OCI-LY7 (cell line): ENCODE measurements at regions not wholly inside any gene's neighbourhood (a gene's known extent, or its start where the extent isn't known, plus 50 kb on each side); places are given as distances from the start of the nearest gene placed in this dataset.
"Not testable (repeated sequence)": the region's sequence is repeated elsewhere in the genome, so short reads cannot be mapped to it uniquely, and the experiment has no call there.

Experiments used
- BruUV-seq: library from RNA; stranded (reverse); fragments of 400-500 nt; replicated peaks from 2 replicates; lab custom pipeline; 2021; lab: Mats Ljungman, UMichigan
- CTCF ChIA-PET: fragments of 300-600 bp; sonication (Branson Sonifier 250); formaldehyde crosslinking; loops from one replicate; lab custom pipeline; 2022; ENCODE audit warnings: antibody characterized with exemption; ENCODE audit not compliant: unreplicated experiment; lab: Charles Lee
- POLR2A ChIA-PET: fragments of 300-600 bp; sonication (Branson Sonifier 250); formaldehyde crosslinking; loops from one replicate; lab custom pipeline; 2022; ENCODE audit warnings: antibody characterized with exemption; lab: Charles Lee
- DNase-seq: peaks from one replicate; pipeline ENCODE4 v3.0.0-alpha.2; 2015; ENCODE audit warnings: low spot score
- H2AFZ ChIP-seq: fragments of 200-600 bp; sonication (generic), shearing (Covaris generic); 2 replicates; pipeline ENCODE4 v1.6.1; 2014; ENCODE audit warnings: mild to moderate bottlenecking, antibody characterized with exemption, low read length, moderate library complexity
- H3K27ac ChIP-seq: fragments of 200-600 bp; sonication (generic); 2 replicates; pipeline ENCODE4 v1.5.1; 2014; ENCODE audit warnings: mixed run types, low read depth, mild to moderate bottlenecking, moderate library complexity, low read length, inconsistent platforms; ENCODE audit not compliant: poor library complexity, severe bottlenecking
- H3K36me3 ChIP-seq: fragments of 200-600 bp; sonication (generic); 2 replicates; pipeline ENCODE4 v1.6.1; 2014; ENCODE audit warnings: mild to moderate bottlenecking, antibody characterized with exemption, low read length, moderate library complexity, mixed read lengths; ENCODE audit not compliant: insufficient read depth
- H3K4me1 ChIP-seq: fragments of 200-600 bp; sonication (generic); 2 replicates; pipeline ENCODE4 v1.5.1; 2014; ENCODE audit warnings: mild to moderate bottlenecking, low read length; ENCODE audit not compliant: insufficient read depth, poor library complexity, severe bottlenecking
- H3K4me2 ChIP-seq: fragments of 200-600 bp; sonication (generic); 2 replicates; pipeline ENCODE4 v1.6.1; 2014; ENCODE audit warnings: mild to moderate bottlenecking, low read length
- H3K4me3 ChIP-seq: fragments of 200-600 bp; sonication (generic); 2 replicates; pipeline ENCODE4 v1.5.1; 2014; ENCODE audit warnings: mild to moderate bottlenecking, low read depth, low read length; ENCODE audit not compliant: poor library complexity, severe bottlenecking
- H3K79me2 ChIP-seq: fragments of 200-600 bp; sonication (generic); 2 replicates; pipeline ENCODE4 v1.6.1; 2016; ENCODE audit warnings: low read depth, mild to moderate bottlenecking, low read length, moderate library complexity, mixed read lengths; ENCODE audit not compliant: insufficient read depth
- H3K9me2 ChIP-seq: fragments of 200-600 bp; sonication (generic); 2 replicates; pipeline ENCODE4 v1.6.1; 2016; ENCODE audit warnings: mild to moderate bottlenecking, low read length, mixed read lengths; ENCODE audit not compliant: insufficient read depth
- H3K9me3 ChIP-seq: fragments of 200-600 bp; sonication (generic); 2 replicates; pipeline ENCODE4 v1.6.1; 2014; ENCODE audit warnings: mild to moderate bottlenecking, mixed run types, low read length, mixed read lengths
- H4K20me1 ChIP-seq: fragments of 200-600 bp; sonication (generic); 2 replicates; pipeline ENCODE4 v1.6.1; 2014; ENCODE audit warnings: mild to moderate bottlenecking, antibody characterized with exemption, low read length, moderate library complexity, mixed read lengths; ENCODE audit not compliant: insufficient read depth
- EZH2phosphoT487 ChIP-seq: fragments of 200-600 bp; sonication (generic); IDR thresholded peaks from 2 replicates; pipeline ENCODE4 v1.6.1; 2018; ENCODE audit warnings: low read depth, borderline replicate concordance, mild to moderate bottlenecking, mixed run types, antibody characterized with exemption, low read length, moderate library complexity, mixed read lengths
- intact Hi-C: fragments of 100-400 bp; cut with micrococcal nuclease; formaldehyde crosslinking; loops from one replicate; pipeline ENCODE4 v1.10.0; 2022; ENCODE audit not compliant: unreplicated experiment
- TF ChIP-seq, protein P1 (sequence below): fragments of 200-600 bp; sonication (generic); conservative IDR thresholded peaks from 2 replicates; pipeline ENCODE4 v1.5.1; 2014; ENCODE audit warnings: mild to moderate bottlenecking, antibody characterized with exemption, low read length, moderate library complexity, mixed read lengths

DNA sequence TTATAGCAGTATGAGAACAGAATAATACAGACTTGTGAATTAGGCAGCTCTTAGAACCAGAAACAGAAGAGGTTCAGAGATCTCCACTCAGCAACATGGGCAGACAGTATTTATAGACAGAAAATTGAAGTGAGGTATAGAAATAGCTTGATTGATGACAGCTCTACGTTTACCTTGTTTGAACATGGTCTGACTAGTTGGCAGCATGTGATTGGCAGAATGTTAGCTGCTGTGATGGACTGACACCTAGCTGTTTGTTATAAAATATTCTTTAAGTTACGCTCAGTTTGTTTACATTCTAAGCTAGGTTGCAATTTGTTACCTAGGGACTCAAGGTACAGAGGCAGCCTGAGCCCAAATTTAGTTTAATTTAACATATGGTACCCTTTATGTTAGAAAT lies 73.7 kb upstream of the TMEM229A start:
- TF ChIP-seq, protein P1, sequence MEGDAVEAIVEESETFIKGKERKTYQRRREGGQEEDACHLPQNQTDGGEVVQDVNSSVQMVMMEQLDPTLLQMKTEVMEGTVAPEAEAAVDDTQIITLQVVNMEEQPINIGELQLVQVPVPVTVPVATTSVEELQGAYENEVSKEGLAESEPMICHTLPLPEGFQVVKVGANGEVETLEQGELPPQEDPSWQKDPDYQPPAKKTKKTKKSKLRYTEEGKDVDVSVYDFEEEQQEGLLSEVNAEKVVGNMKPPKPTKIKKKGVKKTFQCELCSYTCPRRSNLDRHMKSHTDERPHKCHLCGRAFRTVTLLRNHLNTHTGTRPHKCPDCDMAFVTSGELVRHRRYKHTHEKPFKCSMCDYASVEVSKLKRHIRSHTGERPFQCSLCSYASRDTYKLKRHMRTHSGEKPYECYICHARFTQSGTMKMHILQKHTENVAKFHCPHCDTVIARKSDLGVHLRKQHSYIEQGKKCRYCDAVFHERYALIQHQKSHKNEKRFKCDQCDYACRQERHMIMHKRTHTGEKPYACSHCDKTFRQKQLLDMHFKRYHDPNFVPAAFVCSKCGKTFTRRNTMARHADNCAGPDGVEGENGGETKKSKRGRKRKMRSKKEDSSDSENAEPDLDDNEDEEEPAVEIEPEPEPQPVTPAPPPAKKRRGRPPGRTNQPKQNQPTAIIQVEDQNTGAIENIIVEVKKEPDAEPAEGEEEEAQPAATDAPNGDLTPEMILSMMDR = no peak
- no peak for TF ChIP-seq EZH2phosphoT487
- intact Hi-C loops = no loop called here
- POLR2A ChIA-PET = interaction anchor here (0.6 to 0.8 kb wide), 3 partner anchors 24 to 940 kb away, joined by 3 read pairs; no protein-coding TSS in a partner anchor

DNA sequence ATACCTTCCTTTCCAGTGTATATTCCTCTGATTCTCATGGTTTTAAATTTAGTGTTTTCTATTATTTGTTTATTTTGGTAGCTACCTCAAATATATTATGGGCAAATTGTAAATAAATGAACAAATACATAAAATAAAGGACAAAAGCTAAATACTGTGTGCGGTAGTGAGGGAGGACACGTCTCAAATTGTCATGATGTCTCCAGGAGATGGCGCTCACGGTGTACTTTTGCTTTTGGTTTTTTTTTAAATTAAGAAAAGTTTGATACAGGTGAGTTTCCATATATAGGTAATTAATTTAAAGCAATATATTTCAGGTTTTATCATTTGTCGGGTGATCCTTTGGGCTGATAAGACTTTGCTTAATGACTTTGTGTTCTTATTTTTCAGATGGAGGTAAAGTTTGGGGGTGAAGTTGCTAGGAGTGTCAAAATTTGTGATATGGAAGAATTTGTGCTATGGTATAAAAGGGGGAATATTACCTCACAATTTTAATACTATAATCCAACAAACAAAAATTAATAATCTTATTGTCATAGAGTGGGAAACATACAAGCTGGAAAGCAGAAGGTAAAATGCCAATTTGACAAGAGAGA lies 68.4 kb upstream of the TMEM229A start:
- peak; percentile 17 for DNase-seq
- Histone ChIP-seq H3K4me1 (no peaks in the 10 kb centered on the region), H3K4me2 (no peak overlapping the region), H3K9me3 (no peaks in the 10 kb centered on the region), H2AFZ (no peak overlapping the region), H3K27ac (no peak overlapping the region), H4K20me1 (no peaks in the 10 kb centered on the region), H3K9me2 (no peaks in the 10 kb centered on the region), H3K36me3 (no peaks in the 10 kb centered on the region), H3K79me2 (no peaks in the 10 kb centered on the region), H3K4me3 (no peak overlapping the region)
- ChIA-PET CTCF (no interaction called here), POLR2A (interaction anchor here (0.9 to 1.1 kb wide), 2 partner anchors 11 to 167 kb away, joined by 3 to 4 read pairs; no protein-coding TSS in a partner anchor)
- intact Hi-C loops = loop anchor here (2.0 kb wide), 1 partner anchor 684 kb away; no protein-coding TSS in a partner anchor
- TF ChIP-seq EZH2phosphoT487 = no peak
- TF ChIP-seq, protein P1 = peak; percentile 79
- no TSS peak for BruUV-seq

More for the DNA sequence above, 73.7 kb upstream of the TMEM229A start:
- Histone ChIP-seq H3K27ac (no peak overlapping the region), H3K4me1 (no peaks in the 10 kb centered on the region), H3K9me3 (no peaks in the 10 kb centered on the region), H4K20me1 (no peaks in the 10 kb centered on the region), H3K4me3 (no peak overlapping the region), H3K79me2 (no peaks in the 10 kb centered on the region), H2AFZ (no peak overlapping the region), H3K4me2 (no peak overlapping the region), H3K9me2 (no peaks in the 10 kb centered on the region), H3K36me3 (no peaks in the 10 kb centered on the region)
- CTCF ChIA-PET = no interaction called here
- no TSS peak for BruUV-seq
- no peak for DNase-seq

DNA sequence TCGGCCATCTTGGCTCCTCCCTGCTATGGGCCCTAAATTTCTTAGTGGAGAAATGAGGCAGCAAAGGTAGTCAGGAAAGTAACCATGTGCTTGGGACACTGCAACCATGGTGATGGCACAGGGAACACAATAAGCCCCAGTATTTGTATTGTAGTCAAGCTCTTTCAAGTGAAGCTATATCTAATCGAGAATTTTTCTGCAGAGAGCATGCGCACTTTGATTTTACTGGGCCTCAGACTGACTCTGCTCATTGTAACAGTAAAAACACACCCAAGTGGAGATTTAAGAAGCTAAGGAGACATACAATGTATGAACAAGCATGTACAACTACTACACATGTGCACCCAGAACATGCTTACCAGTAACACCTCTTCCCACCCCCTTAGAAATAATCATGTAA lies 67.3 kb upstream of the TMEM229A start:
- no peak for DNase-seq
- Histone ChIP-seq H2AFZ (no peak overlapping the region), H4K20me1 (no peaks in the 10 kb centered on the region), H3K4me3 (no peak overlapping the region), H3K79me2 (no peaks in the 10 kb centered on the region), H3K27ac (no peak overlapping the region), H3K9me3 (no peaks in the 10 kb centered on the region), H3K9me2 (no peaks in the 10 kb centered on the region), H3K4me2 (no peak overlapping the region), H3K4me1 (no peaks in the 10 kb centered on the region), H3K36me3 (no peaks in the 10 kb centered on the region)
- no TSS peak for BruUV-seq
- no peak for TF ChIP-seq EZH2phosphoT487
- TF ChIP-seq, protein P1 = no peak
- POLR2A ChIA-PET = interaction anchor here (1.1 kb wide), 1 partner anchor 12 kb away, joined by 3 read pairs; no protein-coding TSS in a partner anchor
- intact Hi-C loops = loop anchor here (2.0 kb wide), 1 partner anchor 685 kb away; no protein-coding TSS in a partner anchor
- CTCF ChIA-PET = no interaction called here

- H3K4me3 ChIP-seq, intact Hi-C loops, BruUV-seq, H3K79me2 ChIP-seq, H3K27ac ChIP-seq, H3K4me1 ChIP-seq, H3K9me2 ChIP-seq, CTCF ChIA-PET, H3K36me3 ChIP-seq, H2AFZ ChIP-seq, DNase-seq, H4K20me1 ChIP-seq, POLR2A ChIA-PET, H3K9me3 ChIP-seq, H3K4me2 ChIP-seq: not testable (repeated sequence)
These were observed 66.7 kb upstream of the TMEM229A start for GRCh38 chr7:124099585-124099984.
